Choroid plexus epithelial cell (primary cell): ENCODE measurements at regions not wholly inside any gene's neighbourhood (a gene's known extent, or its start where the extent isn't known, plus 50 kb on each side); places are given as distances from the start of the nearest gene placed in this dataset.
A peak's percentile ranks its signal among the peaks of the same experiment; 100 is the strongest.

Source experiments
- DNase-seq: peaks from one replicate; pipeline ENCODE4 v3.0.0-alpha.2; 2010; ENCODE audit warnings: low read depth
- H3K4me3 ChIP-seq: 2 replicates; pipeline ENCODE4 v1.5.1; 2011; ENCODE audit warnings: low read depth, mild to moderate bottlenecking, control low read depth, low read length, moderate library complexity
- TF ChIP-seq, protein P1 (sequence below): conservative IDR thresholded peaks from 2 replicates; pipeline ENCODE4 v1.5.1; 2011; ENCODE audit warnings: low read depth, mild to moderate bottlenecking, control low read depth, inconsistent platforms, low read length, moderate library complexity

DNA sequence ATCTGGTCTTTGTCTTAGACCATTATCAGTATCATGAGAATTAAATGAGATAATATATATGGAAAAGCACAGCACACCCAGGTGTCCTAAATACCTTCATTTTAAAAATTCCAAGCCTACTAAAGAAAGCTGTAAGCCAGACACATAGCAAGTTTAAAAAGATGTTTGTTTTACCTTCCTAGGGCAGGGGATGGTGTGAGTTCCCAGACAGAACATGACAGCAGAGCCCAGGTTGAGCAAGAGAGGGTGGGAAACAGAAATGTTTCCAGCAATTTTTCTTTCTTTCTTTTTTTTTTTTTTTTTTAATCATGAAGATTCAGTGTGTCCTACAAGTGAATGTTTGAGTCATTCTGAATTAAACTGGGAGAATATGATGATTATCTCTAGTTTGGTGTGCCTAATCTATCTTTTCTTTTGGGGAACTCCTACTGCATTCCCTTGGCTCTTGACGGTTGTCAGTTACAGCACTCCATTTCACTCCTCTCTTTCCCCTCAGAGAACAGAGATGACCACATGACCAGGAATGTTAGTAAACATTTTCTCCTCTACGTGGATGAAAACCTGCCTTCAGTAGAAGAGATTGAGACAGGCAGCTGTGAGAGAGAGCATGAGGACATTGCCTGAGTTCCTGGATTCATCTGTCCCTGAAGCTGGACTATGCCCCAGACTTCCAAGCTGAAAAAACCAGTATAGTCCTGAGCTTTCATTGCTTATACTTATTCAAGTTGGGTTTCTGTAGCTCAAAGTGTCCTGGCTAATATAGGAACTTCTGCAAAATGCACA lies 54.5 kb upstream of the ARL14 start:
- peak; percentile 26 for DNase-seq
- TF ChIP-seq, protein P1, sequence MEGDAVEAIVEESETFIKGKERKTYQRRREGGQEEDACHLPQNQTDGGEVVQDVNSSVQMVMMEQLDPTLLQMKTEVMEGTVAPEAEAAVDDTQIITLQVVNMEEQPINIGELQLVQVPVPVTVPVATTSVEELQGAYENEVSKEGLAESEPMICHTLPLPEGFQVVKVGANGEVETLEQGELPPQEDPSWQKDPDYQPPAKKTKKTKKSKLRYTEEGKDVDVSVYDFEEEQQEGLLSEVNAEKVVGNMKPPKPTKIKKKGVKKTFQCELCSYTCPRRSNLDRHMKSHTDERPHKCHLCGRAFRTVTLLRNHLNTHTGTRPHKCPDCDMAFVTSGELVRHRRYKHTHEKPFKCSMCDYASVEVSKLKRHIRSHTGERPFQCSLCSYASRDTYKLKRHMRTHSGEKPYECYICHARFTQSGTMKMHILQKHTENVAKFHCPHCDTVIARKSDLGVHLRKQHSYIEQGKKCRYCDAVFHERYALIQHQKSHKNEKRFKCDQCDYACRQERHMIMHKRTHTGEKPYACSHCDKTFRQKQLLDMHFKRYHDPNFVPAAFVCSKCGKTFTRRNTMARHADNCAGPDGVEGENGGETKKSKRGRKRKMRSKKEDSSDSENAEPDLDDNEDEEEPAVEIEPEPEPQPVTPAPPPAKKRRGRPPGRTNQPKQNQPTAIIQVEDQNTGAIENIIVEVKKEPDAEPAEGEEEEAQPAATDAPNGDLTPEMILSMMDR, result no peak

DNA sequence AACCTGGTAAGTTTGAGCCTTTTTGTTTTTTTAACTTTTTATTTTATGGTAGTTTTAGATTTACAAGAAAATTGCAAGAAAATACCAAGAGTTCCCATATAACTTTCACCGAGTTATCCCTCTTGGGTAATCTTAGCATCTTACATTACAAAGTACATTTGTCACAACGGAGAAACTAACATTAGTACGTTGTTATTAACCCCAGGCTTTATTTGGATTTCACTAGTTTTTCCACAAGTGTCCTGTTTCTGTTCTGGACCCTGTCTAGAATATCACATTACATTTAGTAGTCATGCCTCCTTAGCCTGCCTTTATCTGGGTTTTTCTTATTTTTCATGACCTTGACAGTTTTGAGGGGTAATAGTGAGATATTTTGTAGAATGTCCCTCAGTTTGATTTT lies 53.5 kb upstream of the KPNA4 start:
- peak; percentile 37 for DNase-seq
- H3K4me3 ChIP-seq, result no peak overlapping the region

More for the DNA sequence above, 54.5 kb upstream of the ARL14 start:
- no peak overlapping the region for H3K4me3 ChIP-seq

DNA sequence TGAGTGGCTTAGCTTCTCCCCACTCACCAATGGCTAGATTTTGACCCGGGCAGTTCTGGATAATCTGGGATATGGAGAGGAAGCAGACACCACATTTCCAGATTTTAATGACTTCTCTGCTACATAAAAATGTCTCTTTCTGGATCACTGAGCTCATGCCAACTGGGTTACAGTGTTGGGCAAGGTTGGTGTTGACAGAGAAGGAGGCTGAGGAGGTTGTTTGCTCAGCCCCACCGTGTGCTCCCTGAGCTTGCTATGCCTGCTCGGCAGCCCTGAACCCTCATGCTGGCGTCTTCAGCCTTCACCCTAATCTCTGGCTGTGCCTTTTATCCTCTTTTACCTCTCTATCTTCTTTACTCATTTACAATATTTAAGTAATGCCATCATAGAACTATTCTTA lies 53.0 kb upstream of the KPNA4 start:
- TF ChIP-seq, protein P1, result no peak
- H3K4me3 ChIP-seq, result no peak overlapping the region
- peak; percentile 16 for DNase-seq

More for the DNA sequence above, 53.5 kb upstream of the KPNA4 start:
- TF ChIP-seq, protein P1, result no peak

DNA sequence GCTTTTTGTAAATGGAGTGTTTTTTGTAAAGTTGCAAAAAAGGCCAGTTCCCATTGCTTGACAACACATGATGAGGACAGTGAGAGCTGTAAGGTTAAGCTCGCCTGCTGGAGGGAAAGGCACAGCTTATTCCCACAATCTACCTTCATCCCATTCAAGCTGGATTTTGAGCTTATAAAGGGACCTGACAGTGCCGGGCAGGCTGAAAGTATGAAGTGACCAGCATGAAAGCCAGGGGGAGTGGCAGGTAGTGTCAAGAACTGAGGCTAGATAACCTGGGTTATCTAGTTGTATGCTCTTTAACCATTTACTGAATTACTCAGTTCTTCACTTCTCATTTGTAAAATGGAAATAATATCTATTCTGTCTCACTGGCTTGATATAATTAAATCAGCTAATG lies 52.3 kb upstream of the KPNA4 start:
- no peak for DNase-seq
- H3K4me3 ChIP-seq, result no peak overlapping the region
- TF ChIP-seq, protein P1, result no peak

DNA sequence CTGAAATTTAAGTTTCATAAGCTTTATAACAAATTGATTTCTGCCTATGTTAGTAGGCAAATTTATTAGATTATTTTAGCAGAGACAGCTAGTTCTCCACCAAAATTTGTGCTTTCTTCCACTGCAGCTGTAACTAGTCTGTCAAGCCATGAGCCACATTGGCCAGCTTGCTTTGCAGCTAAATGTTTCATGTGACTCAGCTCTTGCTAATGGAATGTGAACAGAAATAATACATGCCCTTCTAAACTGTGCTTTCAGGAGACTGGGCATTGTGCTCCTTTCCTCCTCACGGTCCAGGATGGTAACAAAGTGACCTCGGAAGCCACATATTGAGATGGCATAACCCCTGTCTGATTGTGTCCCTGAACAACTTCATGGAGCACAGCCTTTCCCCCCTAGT lies 51.3 kb upstream of the KPNA4 start:
- no peak overlapping the region for H3K4me3 ChIP-seq
- TF ChIP-seq, protein P1, result no peak
- DNase-seq, result peak; percentile 68

DNA sequence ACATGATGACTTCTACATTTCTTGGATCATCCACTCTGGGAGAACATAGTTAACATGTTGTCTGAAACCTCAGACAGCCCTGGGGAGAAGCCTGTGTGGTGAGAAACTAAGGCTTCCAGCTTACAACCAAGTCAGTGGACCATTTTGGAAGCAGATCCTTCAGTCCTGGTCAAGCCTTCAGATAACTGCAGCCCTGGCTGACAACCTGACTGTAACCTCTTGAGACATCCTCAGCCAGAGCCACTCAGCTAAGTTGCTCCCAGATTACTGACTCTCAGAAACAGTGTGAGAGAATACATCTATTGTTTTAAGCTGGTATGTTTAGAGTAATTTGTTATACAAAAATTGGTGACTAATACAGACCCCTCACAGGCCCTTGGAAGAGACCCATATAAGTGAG lies 50.9 kb upstream of the KPNA4 start:
- TF ChIP-seq, protein P1, result no peak
- no peak overlapping the region for H3K4me3 ChIP-seq
- peak; percentile 5 for DNase-seq
